PC-3 (cell line): ENCODE measurements at regions not wholly inside any gene's neighbourhood (a gene's known extent, or its start where the extent isn't known, plus 50 kb on each side); places are given as distances from the start of the nearest gene placed in this dataset.

Experiments
- EZH2phosphoT487 ChIP-seq: fragments of 300-600 bp; sonication (generic); IDR thresholded peaks from 2 replicates; pipeline ENCODE4 v1.6.1; 2018; ENCODE audit warnings: mild to moderate bottlenecking, antibody characterized with exemption, low read length, borderline replicate concordance
- TF ChIP-seq, protein P1 (sequence below): fragments of 300-600 bp; sonication (generic); conservative IDR thresholded peaks from 2 replicates; pipeline ENCODE4 v1.5.1; 2017; ENCODE audit warnings: antibody characterized with exemption, low read depth, mild to moderate bottlenecking, low read length

DNA sequence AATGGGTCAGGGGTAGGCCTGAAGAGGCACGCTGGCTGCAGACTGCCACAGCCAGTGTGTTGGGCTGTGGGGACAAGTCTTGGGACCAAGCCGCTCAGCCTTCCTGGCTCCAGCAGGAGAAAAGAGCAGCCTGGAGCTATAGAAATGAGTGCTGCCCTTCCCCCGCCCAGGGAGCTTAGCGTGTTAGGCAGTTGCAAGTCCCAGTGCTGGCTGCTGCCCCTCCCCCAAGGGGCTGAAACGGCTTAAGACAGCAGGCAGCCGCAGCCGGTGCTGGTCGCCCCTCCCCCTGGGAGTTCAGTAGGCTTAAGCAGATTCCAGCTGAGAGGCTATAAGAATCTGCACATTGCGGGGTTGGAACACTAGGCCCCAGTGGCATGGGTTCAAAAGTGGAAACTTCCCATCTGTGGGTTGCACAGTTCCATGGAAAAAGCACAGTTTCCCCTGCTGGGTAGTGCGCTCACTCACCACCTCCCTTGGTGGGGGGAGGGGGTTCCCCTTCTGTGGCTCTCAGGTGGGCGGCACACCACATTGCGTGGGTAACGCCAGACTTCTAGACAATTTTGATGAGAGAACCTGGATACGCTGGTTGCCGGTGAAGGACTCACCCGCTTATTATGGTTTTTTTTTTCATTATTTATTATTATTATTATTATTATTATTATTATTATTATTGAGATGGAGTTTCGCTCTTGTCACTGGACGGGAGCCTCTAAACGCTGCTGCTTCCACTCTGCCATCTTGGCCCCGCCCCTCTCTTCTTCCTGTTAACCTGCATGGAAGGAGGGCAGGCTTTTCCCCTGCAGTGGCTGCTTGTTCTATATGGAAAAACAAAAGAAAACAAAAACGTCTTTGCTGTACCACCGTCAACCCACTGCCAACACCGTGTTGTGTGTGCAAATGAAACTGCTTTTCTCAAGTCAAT is 151.1 kb downstream of the CXCL12 start:
- TF ChIP-seq, protein P1, sequence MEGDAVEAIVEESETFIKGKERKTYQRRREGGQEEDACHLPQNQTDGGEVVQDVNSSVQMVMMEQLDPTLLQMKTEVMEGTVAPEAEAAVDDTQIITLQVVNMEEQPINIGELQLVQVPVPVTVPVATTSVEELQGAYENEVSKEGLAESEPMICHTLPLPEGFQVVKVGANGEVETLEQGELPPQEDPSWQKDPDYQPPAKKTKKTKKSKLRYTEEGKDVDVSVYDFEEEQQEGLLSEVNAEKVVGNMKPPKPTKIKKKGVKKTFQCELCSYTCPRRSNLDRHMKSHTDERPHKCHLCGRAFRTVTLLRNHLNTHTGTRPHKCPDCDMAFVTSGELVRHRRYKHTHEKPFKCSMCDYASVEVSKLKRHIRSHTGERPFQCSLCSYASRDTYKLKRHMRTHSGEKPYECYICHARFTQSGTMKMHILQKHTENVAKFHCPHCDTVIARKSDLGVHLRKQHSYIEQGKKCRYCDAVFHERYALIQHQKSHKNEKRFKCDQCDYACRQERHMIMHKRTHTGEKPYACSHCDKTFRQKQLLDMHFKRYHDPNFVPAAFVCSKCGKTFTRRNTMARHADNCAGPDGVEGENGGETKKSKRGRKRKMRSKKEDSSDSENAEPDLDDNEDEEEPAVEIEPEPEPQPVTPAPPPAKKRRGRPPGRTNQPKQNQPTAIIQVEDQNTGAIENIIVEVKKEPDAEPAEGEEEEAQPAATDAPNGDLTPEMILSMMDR = no peak
- no peak for TF ChIP-seq EZH2phosphoT487
